ENCODE measurements at regions not wholly inside any gene's neighbourhood (a gene's known extent, or its start where the extent isn't known, plus 50 kb on each side); places are given as distances from the start of the nearest gene placed in this dataset.

DNA sequence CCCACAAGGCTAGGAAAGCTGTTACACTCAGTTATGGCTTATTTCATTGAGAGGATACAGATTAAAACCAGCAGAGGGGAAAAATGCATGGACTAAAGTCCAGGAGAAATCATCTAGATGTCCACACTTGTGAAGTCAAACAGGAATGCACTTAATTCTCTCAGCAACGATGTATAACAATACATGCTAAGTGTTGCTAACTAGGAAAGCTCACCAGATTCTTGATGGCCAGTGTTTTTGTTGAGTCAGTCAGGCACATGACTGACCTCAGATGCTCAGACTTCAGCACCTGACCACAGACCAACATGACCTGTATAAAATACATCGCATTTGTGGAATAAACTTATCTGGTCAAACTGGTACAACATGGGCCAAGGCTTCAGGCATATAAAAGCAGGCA is 470.2 kb upstream of the PRR20A start:
- TF ChIP-seq, protein P1, sequence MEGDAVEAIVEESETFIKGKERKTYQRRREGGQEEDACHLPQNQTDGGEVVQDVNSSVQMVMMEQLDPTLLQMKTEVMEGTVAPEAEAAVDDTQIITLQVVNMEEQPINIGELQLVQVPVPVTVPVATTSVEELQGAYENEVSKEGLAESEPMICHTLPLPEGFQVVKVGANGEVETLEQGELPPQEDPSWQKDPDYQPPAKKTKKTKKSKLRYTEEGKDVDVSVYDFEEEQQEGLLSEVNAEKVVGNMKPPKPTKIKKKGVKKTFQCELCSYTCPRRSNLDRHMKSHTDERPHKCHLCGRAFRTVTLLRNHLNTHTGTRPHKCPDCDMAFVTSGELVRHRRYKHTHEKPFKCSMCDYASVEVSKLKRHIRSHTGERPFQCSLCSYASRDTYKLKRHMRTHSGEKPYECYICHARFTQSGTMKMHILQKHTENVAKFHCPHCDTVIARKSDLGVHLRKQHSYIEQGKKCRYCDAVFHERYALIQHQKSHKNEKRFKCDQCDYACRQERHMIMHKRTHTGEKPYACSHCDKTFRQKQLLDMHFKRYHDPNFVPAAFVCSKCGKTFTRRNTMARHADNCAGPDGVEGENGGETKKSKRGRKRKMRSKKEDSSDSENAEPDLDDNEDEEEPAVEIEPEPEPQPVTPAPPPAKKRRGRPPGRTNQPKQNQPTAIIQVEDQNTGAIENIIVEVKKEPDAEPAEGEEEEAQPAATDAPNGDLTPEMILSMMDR (IDR thresholded peaks at IDR 0.05): no peak
- TF ChIP-seq POLR2AphosphoS5 (IDR thresholded peaks at IDR 0.05): no peak

Data from esophagus muscularis mucosa (tissue), 3 donors.